ENCODE measurements at regions not wholly inside any gene's neighbourhood (a gene's known extent, or its start where the extent isn't known, plus 50 kb on each side); places are given as distances from the start of the nearest gene placed in this dataset.
"Not testable (repeated sequence)": the region's sequence is repeated elsewhere in the genome, so short reads cannot be mapped to it uniquely, and the experiment has no call there.

DNA sequence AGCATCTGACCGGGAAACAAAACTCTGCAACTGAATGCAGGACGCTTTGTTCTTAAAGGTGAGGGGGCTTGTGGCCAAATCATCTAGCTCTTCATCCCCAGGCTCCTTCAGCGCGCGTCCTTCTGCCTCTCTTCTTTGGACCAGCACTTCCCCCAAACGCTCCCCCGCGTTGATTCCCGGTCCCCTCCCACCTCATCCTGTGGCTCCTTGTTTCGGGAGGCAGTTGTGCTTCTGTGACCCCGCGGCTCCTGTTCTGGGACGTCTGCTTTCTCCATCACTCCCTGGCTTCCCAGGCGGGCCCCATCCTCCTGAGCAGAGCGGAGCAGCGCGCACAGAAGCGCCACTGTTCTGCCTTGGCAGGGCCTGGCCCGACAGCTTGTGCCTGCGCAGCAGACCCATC lies 109.7 kb upstream of the ZNG1E start:
- not testable (repeated sequence) for DNase-seq (ENCODE audit: low read depth)

DNA sequence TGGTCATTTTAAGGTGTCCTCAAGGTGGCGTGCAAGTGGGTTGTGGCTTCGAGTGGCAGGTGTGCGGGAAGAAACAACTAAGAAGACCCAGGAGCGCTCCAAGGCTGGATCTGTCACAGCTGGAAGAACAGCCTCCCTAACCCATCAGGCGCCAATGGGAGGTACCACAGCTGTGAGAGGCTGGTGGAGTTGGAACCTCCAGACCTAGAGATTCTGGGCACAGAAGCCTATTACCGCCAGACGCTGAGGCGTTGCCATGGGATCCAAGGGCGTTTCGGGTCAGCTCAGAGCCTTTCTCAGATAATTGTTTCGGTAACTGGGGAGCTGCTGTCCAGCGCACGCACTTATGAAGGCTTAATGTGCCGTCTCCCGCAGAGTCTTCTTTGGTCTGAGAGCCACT lies 156.7 kb upstream of the ZNG1E start:
- not testable (repeated sequence) for DNase-seq (ENCODE audit: low read depth)

GRCh38 chr9:65514465-65514864 lies 161.3 kb upstream of the ZNG1E start:
- not testable (repeated sequence) for DNase-seq (ENCODE audit: low read depth)

GRCh38 chr9:65507897-65508296 lies 167.8 kb upstream of the ZNG1E start:
- not testable (repeated sequence) for DNase-seq (ENCODE audit: low read depth)

DNA sequence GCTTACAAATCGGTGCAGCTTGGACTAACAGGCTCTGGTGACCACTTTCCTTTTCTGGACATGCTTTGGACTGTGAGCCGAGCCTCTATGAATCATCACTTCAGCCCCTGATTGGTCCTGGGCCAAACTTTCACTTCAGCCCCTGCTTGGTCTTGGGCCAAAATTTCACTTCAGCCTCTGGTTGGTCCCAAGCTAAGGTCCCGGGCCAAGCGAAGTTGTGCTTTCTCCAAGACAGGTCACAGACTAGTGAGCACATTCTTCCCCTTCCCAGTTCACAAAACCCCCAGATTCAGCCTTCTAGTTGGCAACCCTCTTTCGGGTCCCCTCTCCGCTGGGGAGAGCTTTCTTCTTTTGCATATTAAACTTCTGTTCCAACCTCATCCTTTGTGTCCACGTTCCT lies 171.0 kb upstream of the ZNG1E start:
- DNase-seq (ENCODE audit: low read depth): not testable (repeated sequence)

- DNase-seq (ENCODE audit: low read depth): not testable (repeated sequence)
Observed at GRCh38 chr9:65503696-65504095, 172.0 kb upstream of the ZNG1E start.

- DNase-seq (ENCODE audit: low read depth): not testable (repeated sequence)
Observed at GRCh38 chr9:65482890-65483289, 192.8 kb upstream of the ZNG1E start.

DNA sequence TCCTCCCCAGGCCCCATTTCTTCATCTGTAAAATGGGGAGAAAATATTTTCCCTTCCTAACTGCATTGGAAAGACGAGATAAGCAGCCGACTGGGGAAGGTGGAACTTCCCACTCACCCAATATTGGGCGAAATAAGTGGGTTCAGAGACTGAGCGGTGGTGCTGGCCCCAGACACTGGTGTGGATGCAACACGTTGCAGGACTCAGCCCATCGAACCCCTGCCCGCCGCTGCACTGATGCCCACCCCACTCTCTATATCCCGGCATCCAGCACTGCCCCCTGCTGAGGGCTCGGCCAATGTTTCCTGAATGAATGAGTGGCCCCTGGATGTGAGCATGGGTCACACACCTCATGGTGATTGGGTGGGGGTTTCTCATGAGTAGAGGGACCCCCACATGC lies 194.4 kb upstream of the ZNG1E start:
- DNase-seq (ENCODE audit: low read depth): not testable (repeated sequence)

DNA sequence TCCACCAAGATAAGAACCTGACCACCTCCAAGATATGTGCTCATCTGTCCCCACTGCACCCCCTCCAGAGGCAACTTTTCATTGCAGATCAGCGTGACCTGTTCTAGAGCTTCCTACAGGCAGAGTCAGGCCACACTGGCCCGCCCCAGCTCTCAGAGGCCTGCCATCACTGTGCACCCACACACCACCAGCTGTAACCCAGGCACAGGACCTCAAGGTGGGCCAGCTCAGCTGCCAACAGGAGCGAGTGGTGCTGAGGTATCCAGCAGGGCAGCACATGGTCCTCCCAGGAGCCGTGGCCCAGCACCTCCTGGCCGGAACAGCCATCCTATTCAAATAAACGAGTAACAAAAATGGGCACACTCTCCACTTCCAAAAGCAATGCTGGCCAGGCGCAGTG lies 189.9 kb upstream of the FOXD4L5 start:
- DNase-seq (ENCODE audit: low read depth): not testable (repeated sequence)

GRCh38 chr9:65473059-65473822 lies 188.2 kb upstream of the FOXD4L5 start:
- DNase-seq (ENCODE audit: low read depth): not testable (repeated sequence)

DNA sequence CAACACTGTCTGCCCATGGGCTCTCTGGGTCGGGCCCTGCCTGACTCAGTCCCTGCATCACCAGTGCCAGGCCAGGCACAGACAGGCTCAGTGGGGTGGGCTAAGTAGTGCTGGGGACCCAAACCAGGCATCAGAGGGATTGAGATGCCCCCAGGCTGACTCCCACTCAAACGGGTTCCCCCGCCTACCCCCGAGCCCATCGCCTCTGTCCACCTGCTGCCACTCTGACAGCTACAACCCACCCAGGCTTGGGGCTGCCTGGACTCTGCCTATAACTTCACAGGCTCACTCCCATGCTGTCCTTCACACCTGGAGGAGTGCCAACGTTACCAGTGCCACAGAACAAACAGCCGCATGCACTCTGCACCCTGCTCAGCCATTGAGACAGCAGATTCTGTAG lies 186.1 kb upstream of the FOXD4L5 start:
- DNase-seq (ENCODE audit: low read depth): not testable (repeated sequence)

DNA sequence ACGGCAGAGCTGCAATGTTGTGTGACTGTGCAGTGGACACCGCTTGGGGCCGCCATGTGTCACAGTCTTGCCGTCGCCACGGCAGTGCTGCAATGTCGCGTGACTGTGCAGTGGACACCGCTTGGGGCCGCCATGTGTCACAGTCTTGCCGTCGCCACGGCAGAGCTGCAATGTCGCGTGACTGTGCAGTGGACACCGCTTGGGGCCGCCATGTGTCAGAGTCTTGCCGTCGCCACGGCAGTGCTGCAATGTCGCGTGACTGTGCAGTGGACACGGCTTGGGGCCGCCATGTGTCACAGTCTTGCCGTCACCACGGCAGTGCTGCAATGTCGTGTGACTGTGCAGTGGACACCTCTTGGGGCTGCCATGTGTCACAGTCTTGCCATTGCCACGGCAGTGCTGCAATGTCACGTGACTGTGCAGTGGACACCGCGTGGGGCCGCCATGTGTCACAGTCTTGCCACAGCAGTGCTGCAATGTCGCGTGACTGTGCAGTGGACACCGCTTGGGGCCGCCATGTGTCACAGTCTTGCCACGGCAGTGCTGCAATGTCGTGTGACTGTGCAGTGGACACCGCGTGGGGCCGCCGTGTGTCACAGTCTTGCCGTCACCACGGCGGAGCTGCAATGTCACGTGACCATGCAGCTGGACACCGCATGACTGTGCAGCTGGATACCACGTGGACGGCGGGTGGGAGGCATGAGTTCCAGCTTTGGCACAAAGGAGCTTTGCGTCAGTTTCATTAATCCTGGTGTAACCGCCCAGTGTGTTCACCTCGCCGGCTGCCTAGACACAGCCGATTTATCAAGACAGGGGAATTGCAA lies 182.1 kb upstream of the FOXD4L5 start:
- DNase-seq (ENCODE audit: low read depth): not testable (repeated sequence)

DNA sequence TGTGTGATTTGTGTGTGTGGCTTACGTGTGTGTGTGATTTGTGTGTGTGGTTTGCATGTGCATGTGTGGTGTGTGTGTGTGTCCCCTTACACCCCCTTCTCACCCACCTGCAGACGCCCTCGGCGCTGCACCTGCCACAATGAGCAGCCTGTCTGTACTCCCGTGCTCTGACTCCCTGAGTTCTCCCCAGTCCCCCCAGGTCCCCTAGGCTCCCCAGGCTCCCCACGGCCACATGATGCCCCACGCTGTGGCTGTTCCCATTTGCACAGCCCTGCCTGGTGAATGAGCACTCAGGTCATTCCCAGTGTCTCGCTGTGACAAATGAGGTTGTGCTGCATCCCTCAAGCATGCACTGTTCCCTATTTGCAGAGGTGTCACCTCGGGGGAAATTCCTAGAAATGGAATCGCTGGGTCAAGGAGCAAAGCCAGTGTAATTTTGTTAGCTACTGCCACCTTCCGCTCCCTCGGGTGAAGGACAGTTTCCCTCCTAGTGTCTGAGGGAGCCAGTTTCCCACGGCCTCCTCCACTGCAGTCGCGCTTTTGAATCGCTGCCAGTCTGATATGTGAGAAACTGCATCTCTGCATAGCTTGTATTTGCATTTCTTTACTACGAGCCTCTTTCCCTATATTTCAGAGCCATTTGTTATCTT lies 180.4 kb upstream of the FOXD4L5 start:
- not testable (repeated sequence) for DNase-seq (ENCODE audit: low read depth)

DNA sequence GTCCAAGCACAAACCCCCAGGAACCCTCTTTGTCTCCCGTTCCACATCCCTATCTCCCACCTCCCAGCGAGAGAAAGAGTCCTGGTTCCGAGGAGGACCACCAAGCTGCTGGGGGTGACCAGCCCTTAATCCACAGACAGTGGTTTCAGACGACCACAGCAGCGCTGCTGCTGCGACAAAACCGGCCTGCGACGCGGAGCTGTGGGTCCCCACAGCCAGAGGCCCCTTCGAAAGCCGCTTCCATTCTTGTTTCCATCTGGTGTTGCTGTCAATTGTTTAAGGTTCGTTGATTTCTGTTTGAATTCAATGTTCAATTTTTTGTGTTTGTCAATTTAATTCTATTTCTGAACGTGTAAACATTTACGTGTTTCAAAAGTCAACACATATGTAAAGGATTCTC lies 177.5 kb upstream of the FOXD4L5 start:
- not testable (repeated sequence) for DNase-seq (ENCODE audit: low read depth)

GRCh38 chr9:65459756-65460320 lies 174.8 kb upstream of the FOXD4L5 start:
- no peak for DNase-seq (ENCODE audit: low read depth)

DNA sequence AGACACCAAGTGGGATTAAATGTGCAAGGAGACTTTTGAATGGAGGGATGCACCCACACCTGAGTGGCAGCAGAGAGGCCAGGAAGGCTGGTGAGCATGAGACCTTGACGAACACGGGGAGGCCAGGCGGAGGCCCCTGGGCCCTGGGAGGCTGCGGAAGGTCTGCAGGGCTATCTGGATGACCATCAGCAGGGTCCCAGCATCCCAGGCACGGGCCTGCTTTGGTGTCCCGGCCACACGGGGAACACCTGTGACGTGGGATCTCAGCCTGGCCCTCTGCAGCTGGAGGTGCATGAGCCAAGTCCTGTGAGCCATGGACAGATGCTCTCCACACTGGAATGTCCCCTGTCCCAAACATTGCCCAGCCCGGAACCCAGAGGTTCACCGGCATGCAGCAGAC lies 174.0 kb upstream of the FOXD4L5 start:
- DNase-seq (ENCODE audit: low read depth): no peak

- DNase-seq (ENCODE audit: low read depth): no peak
Observed at GRCh38 chr9:65458465-65458864, 173.5 kb upstream of the FOXD4L5 start.

DNA sequence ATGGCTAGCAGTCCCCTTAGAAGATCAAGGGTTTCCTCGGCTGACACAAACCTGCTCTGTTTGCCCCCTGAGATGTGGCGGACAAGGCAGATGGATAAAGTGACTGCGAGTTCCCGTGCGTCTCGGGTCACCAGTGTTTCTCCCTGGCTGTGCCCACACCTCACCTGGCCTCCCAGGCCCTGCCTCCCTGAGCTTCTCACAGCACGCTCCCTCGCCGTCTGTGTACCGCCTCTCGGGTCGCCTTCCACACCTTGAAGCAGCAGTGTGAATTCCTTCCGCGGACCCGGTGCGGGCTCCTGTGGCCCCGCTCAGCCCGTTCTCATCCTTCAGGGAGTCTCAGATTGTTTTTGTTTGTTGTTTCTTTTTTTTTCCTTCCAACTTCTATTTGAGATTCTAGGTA lies 172.0 kb upstream of the FOXD4L5 start:
- not testable (repeated sequence) for DNase-seq (ENCODE audit: low read depth)

GRCh38 chr9:65455751-65456647 lies 171.0 kb upstream of the FOXD4L5 start:
- DNase-seq (ENCODE audit: low read depth): not testable (repeated sequence)

DNA sequence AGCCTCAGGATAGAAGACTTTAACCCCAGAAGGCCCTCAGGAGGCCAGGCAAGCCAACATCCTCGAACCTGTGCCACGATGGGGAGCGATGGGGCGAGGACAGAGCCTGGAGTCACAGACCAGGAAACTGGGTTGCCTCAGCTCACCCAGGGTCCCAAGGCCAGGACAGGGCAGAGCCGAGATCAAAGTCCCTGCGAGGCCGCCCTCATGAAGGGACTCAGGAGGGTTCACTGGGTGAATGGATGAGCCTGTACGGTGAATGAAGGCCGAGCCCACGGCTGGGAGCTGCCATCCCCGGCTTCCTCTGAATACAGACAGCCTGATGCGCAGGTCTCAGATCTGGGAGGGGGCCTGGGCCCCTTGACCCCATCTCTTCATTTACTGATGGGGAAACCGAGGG lies 170.1 kb upstream of the FOXD4L5 start:
- not testable (repeated sequence) for DNase-seq (ENCODE audit: low read depth)

DNA sequence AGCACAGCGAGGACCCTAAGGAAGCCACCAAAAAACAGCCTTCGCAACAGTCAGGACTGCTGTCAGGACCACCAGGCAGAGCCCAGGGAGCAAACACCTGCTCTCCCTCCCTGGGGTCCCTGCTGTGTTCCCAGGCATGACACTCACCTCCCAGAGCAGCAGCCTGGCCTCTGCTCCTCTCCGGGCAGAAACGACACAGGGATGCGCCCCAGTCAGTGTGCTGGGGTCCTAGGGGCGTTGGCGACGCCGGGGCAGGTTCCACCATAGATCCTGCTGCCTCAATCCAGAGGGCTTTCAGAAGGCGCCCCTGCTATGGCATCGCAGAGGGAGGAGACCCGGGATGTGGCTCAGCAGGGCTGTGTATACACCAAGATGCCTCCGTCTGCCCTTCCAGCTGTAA lies 169.7 kb upstream of the FOXD4L5 start:
- not testable (repeated sequence) for DNase-seq (ENCODE audit: low read depth)
